GM18517 (cell line): ENCODE measurements at regions not wholly inside any gene's neighbourhood (a gene's known extent, or its start where the extent isn't known, plus 50 kb on each side); places are given as distances from the start of the nearest gene placed in this dataset.

ENCODE experiments used
- ATAC-seq: cut with Tn5 transposase; IDR thresholded peaks from one replicate; pipeline ENCODE4 v1.9.1; 2021; ENCODE audit warnings: mild to moderate bottlenecking, moderate library complexity; ENCODE audit not compliant: unreplicated experiment

DNA sequence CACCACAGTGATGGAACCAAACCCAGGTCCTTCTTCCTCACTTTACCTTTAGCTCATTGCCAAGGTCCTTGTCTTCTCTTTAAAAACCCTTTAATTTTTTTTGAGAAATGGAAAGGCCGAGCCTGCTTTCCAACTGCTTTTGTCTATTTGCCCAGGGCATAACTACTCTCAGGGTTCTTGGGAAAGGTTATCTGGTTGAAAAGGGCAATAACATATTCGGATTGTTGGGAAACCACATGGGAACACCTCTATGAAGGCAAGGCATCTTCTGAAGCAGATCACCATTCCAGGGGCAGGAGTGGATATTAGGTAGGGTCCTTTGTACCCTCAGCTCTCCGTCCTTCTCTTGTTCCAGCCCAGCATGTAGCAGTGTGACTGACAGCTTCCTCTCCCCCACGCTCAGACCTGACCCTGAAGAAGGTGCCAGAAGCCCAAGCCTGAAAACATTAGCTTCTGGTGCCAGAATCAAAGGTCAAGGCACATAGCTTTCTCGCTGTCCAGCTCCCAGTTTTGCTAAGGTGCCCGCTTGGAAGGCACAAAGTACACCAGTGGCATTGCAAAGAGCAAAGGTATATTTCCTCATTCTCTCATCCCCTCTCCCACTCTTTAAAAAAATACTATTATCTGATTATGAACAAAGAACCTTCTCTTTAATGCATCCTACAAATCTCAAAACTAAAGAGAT lies 123.2 kb upstream of the LINC00305 start:
- no peak for ATAC-seq

DNA sequence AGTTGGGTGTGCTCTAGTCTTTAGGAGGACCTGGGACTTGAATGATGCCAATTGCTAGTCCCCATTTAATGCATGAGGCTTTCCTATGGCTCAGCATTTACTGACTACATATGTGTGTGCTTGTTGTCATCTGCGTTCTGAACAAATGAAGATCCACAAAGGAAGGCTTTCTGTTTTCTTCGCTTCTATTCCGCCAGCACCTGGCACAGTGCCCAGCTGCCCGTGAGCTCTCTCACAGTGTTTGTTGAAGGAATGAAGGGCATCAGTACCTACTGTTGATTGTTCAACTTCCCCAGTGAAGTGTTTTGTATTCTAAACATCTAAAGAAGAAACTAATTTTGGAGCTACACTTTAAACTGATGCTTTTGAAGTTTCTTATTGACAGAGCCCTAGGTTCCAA lies 122.4 kb upstream of the LINC00305 start:
- no peak for ATAC-seq

DNA sequence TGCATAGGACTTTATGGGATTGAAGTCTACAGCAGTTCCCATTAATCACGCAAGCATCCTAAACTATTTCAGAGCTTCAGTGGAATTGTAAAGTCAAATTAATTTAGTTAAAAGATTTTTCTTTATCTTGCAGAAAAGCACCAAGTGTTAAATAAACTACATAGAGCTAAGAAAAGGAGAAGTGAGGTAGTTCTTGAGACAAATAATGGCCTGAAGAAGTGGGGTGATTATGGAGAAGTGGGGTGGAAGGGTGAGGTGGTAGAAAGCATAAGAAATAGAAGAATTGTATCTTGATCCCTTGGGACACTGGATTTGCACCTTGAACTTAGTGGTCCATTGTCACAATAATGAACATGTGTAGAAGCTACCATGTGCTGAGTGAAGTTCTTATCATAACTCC lies 121.7 kb upstream of the LINC00305 start:
- ATAC-seq, result no peak

DNA sequence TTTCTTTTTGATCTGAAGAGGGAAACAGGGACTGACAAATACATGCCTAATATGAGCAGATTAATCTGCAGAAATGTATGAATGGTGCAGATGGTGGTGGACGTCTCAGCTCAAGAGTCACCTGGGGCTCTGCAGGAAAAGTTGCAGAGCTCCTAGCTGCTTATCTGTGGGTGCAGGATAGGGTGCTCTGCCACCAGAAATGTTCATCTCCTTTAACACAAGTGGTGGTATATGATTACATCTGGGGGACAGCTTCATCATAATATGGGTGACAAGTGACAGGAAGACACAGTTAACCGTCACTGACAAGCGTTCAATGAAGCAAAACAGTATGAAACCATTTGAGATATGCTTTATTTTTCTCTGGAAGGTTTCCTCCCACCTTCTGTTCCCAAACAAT lies 121.2 kb upstream of the LINC00305 start:
- ATAC-seq, result no peak

DNA sequence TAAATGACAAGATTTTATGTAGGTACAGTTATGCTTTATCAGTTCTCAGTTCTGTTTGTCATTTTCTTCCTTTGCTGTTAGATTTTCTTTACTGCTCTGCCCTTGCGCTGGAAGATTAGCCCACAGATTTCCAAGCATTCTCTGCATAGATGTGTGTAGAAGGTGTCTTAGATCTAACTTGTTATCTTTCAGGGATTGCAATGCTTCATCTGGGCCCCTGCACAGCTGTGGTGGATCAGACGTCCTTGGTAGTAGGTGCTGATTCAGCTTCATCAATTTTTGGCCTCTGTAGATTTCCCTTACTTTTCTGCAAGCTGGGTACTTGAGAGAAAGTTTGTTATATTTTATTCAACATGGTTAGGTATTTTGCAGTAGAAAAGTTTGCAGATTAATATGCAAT lies 115.3 kb upstream of the LINC00305 start:
- no peak for ATAC-seq

DNA sequence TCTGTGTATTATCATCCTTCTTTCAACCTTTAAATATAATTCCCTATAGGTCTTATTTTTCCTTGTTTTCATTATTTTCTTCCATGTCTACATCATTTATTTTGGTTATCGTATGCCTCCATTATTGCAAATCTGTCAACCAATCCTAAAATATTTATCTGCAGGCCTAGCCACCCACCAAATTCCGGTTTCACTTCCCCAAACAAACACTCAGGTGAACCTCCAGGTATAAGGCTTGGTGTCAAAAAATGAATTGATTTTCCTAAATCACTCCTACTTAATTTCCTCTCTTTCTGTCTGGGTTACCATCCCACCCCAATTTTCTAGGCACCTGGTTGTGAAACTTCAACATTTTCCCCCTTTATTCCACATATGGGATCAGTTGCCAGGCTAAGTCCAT lies 111.9 kb upstream of the LINC00305 start:
- no peak for ATAC-seq

DNA sequence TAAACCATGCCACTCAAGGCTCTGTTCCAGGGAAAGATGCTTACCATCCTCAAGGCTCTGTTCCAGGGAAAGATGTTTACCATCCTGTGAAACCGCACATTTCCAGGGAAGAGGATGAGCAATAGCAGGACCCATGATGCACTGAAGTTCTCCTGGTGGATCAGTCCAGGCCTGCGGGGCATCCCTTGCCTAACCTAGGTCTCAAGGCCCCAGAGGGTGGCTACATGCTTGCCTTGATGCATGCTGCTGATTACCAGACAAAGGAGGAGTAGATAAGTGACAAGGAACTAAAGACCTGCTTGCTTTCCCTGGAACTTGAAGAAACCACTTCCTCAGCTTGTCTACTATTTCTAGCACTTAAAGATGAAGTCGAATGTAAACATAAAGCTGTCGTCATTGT lies 111.0 kb upstream of the LINC00305 start:
- no peak for ATAC-seq

DNA sequence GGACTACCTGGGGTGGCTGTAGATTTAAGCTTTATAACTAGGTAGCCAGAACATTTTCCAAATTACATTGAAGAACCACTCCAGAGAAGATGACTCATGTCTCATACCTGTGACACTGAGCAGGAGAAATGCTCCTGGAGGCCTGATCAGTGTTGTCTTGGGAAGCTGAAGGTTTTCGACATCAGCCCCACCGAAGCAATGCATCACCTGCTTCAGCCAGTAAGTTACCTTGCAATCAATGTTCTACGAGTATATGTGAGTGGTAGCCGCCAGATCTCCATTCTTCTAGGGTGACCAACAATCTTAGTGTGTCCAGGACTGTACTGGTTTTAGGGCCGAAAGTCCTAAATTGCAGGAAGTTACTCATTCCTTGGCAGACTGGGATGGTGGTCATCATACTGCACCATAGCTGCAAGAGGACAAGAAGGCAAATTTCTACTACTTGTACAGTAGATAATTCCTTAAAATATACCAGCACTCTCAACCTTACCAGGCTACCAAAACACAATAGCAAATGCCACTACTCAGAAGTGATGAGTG lies 109.3 kb upstream of the LINC00305 start:
- no peak for ATAC-seq

DNA sequence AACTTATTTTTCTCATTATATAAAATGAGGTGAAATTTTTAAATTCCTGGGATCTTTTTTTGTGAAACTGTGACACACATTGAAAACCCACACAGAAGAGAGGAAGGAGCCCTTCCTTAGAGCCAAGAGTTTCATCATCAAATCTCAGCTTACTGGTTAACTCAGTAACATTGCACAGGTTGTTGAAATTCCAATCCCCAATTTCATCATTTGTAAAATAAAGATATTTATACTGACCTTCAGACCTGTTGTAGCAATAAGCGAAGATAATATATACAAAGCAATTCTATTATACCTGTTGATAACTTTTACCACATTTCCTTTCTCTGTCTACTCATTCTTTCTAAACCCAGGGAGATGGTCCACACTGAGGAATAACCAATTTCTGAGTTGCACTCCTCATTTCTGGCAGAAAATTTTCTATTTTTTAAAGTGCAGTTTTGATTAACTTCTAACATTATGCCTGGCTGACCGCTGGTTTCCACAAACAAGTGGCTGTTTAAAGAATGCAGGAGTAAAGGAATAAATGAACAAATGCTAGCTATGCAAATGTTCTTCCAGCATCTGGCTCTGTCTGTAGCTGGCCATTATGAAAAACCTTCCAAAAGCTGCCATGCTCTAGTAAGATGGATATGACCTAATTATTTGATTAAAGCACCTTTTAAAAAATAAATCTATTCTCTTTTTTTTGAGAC lies 105.7 kb upstream of the LINC00305 start:
- no peak for ATAC-seq

DNA sequence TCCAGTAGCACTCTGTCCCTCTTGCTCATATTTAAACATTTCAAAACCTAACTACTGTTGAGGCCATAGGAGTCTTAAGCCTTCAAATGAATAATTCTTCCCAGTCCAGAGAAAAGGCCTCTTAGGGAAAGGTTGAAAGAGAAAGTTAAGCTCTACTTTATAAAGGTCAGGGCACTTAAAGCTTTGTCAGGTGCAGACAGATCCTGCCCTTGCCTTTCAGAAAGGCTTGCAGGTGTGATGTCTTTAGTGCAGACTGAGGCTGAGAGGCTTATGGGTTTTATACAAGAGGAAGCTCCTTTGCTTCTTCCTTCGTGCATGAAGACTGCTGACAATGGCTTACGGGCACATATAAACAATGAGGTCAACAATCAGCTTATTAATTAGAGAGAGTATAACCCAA lies 105.0 kb upstream of the LINC00305 start:
- no peak for ATAC-seq

DNA sequence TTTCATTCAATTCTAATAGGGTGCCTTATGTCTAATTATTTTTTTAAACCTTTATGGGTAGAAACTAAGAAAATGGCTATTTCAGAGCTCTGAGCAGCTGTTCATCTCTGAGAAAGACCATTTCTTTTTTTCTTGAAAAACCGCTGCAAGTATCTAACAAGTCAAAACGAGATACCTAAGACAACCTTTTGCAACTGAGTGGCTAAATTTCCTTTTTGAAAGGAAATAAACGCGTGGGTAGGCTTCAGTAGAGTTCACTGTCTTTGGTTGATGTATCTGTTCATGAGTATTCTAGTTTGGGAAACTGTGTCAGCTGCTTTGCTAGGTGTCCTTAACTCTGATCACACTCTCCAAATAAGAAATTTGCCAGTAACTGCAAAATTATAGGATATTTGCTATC lies 104.3 kb upstream of the LINC00305 start:
- no peak for ATAC-seq

DNA sequence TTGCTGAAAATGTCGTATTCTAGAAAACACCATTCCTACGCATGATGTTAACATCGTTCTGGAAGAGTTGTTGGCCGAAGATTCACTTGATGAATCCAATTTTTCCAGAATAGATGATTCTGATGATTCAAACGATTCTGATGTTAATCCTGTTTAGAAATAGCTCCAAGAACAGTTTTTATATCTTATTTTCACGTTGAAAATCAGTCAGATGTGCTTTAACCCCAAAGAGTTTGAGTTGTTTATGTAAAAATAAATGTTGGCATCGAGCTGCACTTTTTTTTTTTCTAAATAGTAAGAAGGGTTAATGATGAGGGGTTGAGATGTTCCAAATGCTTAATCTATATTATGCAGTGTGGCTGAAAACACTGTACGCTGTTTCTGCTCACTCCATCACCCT lies 99.9 kb upstream of the LINC00305 start:
- no peak for ATAC-seq

DNA sequence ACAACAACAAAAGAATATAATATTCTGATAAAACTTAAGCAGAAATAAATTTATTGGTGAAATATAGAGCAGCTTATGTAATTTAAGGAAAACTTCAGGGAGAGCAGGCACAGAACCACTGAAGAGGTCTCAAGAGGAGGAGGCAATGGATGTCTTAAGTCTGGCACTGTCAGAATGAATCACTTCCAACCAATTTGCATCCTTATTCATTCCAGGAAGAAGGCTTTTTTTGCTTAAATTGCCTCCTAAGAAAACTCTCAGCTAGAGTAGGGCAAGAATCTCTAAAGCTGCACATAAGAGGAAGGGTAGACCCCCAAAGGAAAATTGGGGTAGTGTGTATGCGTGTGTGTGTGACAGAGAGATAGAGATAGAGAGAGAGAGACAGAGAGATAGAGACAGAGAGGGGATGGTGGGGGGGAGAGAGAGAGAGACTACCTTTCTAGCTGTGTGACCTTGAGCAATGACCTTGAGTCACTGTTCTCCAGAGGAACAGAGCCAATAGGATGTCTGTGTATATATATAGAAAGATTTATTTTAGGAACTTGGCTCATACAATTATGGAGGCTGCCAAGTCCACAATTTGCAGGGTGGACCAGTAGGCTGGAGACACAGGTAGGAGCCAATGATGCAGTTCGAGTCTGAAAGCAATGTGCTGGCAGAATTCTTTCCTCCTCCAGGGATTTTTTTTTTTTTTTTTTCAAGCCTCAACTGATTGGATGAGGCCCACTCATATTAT lies 96.4 kb upstream of the LINC00305 start:
- ATAC-seq, result no peak

DNA sequence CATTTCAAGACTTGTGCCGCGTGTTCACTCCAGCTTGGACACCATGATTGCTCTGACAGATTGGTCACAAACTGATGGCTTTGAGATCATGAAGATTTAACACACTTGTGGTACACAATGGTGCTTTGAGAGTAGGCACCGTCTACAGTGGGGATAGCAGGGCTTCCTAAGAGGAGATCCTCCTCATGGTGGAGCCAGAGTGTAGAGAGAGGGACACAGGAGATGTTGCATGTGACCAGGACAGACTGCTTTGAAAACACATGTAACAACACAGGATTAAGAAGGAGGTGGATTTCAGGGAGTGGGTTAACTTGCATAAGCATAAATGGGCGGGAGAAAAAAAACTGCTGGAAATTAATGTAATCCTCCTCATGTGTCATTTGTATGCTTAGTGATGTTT lies 95.7 kb upstream of the LINC00305 start:
- no peak for ATAC-seq

DNA sequence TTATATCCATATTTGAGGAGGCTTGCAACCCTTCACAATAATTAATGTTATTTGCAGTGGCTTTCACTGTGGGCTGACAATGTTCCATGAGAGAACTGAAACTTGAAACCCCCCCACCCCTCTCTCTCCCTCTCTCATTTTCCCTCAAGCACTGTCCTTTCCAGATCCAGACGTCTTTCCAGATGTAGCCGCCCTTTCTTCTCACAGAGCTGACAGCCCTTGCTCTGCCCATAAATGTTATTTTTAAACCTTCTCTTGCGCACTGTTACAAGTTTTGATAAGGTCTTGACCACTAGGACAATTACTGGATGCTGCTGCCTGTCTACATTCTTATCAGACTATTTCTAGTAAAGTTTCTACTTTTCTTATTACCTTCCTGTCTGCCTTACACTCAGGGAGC lies 91.4 kb upstream of the LINC00305 start:
- ATAC-seq, result no peak

DNA sequence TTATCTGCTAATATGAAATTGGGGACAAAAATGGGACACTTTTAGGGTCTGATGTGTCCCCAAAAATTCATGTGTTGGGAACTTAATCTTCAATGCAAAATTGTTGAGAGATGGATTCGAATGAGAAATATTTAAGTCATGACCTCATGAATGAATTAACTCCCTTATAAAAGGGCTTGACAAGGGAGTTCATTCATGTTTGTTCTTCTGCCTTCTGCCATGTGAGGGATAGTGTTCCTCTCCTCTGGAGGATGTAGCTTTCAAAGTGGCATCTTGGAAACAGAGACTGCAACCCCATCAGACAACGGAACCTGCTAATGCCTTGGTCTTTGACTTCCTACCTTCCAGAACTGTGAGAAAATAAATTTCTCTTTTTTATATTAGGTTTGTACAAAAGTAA lies 89.2 kb upstream of the LINC00305 start:
- ATAC-seq, result no peak

DNA sequence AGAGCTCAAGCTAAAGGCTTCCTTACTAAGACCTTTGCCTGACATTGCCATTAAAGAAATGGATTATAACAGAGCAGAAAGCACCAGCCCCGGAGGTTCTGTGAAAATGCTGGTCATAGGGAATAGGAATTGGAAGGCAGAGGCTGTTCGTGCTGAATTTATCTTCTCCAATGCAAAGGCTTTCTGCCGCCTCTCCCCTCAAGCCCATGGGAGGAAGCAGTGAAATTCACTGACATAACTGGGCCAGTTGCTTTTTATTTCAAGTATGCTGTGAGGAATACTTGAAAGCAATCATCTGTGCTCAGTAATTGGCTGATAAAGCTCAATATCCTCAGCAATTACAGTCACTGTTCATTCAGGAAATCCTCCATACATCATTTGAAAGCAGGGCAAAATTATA lies 85.4 kb upstream of the LINC00305 start:
- ATAC-seq, result no peak

DNA sequence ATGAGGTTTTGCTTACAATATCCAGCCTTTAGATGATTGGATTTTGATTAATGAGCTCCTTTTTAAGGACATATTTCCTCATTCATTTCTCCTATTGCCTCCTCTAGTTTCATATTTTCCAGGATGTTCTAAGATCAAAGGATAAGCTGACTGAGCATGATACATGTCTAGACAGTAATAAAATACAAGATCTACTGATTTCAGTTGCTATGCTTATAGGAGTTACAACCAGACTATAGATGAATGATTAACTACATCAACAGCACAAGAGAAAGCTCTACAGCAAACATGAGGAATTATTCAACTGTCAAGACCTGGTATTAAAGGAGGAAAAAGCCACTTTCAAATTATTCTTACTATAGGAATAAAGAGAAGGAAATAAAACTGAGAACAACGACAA lies 85.0 kb upstream of the LINC00305 start:
- ATAC-seq, result no peak

DNA sequence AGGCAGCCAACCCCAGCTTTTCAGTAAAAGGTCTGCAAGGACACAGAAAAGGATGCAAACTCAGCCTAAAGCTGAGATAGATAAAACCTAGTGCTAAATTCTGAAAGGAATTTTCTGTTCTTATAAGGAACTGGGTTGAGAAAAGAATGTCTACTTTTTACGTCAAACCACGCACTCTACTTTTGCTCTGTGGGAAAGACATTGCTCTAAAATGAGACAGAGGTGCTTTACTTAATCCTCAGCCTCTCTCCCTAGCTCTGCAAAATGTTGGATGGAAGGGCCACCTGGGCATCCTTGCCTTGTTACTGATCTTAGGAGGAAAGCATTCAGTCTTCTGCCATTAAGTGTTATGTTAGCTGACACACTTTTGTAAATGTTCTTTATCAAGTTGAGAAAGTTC lies 72.1 kb upstream of the LINC00305 start:
- ATAC-seq, result no peak

DNA sequence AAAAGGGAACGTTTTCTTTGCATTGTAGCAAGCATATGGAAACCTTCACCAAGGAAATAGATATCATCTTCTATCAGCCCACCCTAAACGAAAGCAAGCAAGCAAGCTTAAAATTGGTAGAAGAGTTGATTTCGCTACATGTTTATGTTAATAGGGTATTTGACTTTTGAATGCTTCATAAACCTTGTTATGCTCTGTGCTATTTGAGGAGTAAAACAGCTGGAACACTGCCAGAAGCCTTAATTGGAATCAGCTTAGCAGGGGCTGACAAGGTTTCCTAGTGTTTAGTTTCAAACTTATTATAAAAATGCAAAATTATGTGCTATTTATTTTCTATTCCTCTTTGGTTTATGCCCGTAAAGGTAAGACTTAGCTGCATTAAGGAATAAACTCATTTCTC lies 70.6 kb upstream of the LINC00305 start:
- no peak for ATAC-seq

DNA sequence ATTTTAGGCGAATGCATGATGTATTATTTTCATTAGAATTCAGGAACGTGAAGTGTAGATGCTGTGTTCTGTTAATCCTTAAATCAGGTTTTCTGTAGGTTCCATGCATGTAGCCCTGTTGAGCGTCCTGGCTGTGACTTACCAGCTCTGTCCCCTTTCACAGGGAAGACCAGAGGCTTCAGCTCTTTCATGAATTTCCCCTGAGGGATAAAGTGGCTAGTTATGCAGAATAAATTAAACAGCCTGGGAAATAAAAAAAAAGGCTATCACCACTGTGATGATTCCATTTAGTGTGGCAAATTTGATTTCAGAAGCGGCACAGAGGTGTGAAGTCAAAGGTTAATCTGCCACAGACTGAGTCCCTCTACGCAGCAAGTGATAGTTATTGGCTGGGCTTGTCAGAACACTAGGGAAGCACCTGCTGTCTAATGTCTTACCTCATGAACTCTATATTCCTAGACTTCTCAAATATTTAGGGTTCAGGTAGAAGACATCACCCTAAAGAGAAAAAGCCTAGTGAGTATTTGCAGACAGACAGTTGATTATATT lies 61.6 kb upstream of the LINC00305 start:
- ATAC-seq, result no peak

DNA sequence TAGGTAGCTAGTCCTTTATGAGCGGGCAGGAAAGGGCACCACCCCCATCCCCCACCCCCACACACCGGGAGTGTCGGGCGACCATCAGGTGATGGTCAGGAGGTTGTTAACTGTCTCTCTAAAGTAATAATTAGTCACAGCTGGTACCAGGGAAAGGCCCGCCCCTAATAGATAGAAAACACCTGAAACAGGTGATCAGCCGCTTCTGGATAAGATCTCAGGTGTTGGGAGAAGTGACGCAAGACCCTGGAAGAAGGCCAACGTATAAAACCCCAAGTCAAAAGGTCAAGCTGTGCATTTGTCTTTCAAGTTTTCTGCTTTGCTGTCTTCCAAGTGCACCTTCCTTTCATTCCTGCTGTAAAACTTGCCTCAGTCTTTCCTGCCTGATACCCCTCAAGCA lies 59.6 kb upstream of the LINC00305 start:
- no peak for ATAC-seq
